ENCODE measurements at regions not wholly inside any gene's neighbourhood (a gene's known extent, or its start where the extent isn't known, plus 50 kb on each side); places are given as distances from the start of the nearest gene placed in this dataset.
"Not testable (repeated sequence)": the region's sequence is repeated elsewhere in the genome, so short reads cannot be mapped to it uniquely, and the experiment has no call there.

GRCh38 chr10:78454123-78454645, 420.5 kb downstream of the RPS24 start:
- intact Hi-C loops (cut with DNase I): no loop called here
- DNase-seq: peak in 2 of 10 donors; percentile 46 to 67

DNA sequence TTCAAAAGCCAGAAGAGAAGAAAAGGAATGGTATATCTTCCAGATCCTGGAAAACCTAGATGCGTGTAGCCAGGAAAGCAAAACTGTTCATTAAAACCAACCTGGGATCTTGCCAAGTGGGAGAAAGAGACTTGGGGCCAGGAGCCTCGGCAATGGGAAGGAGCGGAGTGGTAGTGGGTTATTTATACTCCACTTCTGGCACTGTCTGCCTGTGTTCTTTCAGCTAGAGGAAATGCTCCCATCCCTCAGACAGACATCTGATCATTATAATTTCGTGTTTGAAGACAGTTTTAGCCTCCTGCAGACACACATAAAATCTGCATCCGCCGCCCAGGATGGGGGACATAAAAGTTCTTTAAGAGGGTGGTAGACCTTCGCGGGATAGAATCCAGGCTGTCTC, 421.6 kb downstream of the RPS24 start:
- peak in 2 of 10 donors; percentile 31 to 67 for DNase-seq
- intact Hi-C loops (cut with DNase I): no loop called here

DNA sequence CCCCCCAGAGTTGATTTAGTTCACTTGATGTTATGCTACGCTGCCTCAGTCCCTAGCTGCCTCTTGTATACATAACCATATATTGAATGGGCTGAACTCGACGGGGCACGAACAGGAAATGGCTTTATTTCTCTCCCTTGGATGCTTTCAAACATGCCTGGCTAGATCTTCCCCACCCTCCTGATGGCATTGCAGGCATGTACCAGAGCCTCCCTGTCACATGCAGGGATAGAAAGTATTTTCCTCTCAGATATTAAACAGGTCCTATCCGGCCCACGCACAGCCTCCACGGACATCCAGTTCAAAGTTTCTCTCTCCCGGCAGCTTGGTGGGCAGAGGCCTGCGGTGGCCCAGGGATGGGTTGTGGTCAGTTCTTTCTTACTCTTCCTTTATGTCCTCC, 422.1 kb downstream of the RPS24 start:
- DNase-seq: peak in 2 of 10 donors; percentile 30 to 39
- intact Hi-C loops (cut with DNase I): no loop called here

DNA sequence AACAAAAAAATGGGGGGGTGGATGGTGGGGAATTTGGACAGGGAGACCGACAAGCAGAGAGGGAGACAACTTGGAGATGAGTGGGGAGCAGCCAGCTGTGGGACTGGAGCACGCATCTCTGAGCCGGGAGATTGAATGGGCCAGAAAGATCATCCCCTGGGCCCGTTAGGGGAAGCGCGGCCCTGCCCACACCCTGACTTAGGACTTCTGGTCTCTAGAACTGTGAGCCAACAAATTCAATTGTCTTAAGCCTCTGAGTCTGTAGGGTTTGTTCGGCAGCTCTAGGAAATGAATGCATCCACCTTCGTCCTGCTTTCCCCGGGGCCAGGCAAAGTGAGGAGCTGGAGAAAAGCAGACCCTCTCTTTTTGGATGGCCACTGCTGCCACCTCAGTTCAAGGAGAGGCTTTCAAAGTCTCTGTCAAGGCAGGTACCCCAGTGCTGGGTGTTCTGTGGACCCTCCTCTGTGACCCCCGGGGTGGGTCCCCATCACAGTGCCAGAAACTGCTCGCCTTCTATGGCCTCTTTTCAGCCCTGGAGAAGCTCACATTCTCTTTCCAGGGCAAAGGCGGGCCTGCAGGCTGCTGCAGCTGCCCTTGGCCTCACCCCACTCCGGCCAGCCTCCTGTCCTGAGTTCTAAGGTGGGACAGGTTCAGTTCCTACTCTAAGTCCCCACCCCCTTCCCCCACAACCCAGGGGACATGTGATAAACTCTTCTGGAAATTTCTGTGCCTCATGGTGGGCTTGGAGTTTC, 423.2 kb downstream of the RPS24 start:
- intact Hi-C loops (cut with DNase I): no loop called here
- peak in 2 of 10 donors; percentile 41 to 63 for DNase-seq

DNA sequence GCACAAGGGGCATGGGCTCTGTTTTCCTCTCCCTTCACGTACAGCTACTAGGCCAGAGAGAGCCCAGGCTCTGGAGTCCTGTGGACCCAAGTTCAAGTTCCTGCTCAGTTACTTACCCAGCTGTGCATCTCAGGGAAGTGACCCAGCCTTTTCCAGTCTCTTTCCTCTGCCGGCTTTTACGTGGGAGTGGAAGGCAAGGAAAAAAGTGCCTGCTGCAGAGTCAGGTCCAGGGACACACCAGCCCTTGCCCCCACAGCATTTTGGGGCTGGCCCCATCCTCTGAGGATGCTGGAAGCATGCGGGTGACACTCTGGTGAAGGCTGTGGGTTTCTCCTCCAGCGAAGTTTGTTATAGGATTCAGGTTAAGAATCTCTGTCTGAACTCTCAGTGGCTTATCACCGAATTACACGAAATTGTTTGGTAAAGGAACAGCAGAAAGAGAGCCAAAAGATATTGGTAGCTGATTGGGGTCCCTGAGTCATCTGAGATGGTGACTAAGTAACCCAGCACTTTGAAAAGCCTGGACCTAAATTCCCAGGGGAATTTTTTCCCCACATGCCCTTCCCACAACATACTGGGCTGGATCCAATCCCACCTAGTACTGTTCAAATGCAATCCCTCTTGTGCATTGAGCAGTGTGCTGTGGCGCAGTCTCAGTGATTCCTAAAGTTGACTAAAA, 424.3 kb downstream of the RPS24 start:
- intact Hi-C loops (cut with DNase I): no loop called here
- DNase-seq: peak in 2 of 10 donors; percentile 31 to 67

GRCh38 chr10:78458983-78459638, 425.4 kb downstream of the RPS24 start:
- intact Hi-C loops (cut with DNase I): no loop called here
- DNase-seq: no peak

- intact Hi-C loops (cut with DNase I): no loop called here
- peak in 1 of 10 donors; percentile 55 for DNase-seq
These were observed 426.0 kb downstream of the RPS24 start for GRCh38 chr10:78459639-78460037.

- intact Hi-C loops (cut with DNase I): no loop called here
- peak in 1 of 10 donors; percentile 6 for DNase-seq
These were observed 426.5 kb downstream of the RPS24 start for GRCh38 chr10:78460204-78460603.

GRCh38 chr10:78461333-78461732, 427.7 kb downstream of the RPS24 start:
- intact Hi-C loops (cut with DNase I): no loop called here
- DNase-seq: peak in 2 of 10 donors; percentile 26 to 67

- intact Hi-C loops (cut with DNase I): no loop called here
- peak in 1 of 10 donors; percentile 55 for DNase-seq
These were observed 428.5 kb downstream of the RPS24 start for GRCh38 chr10:78462176-78462575.

DNA sequence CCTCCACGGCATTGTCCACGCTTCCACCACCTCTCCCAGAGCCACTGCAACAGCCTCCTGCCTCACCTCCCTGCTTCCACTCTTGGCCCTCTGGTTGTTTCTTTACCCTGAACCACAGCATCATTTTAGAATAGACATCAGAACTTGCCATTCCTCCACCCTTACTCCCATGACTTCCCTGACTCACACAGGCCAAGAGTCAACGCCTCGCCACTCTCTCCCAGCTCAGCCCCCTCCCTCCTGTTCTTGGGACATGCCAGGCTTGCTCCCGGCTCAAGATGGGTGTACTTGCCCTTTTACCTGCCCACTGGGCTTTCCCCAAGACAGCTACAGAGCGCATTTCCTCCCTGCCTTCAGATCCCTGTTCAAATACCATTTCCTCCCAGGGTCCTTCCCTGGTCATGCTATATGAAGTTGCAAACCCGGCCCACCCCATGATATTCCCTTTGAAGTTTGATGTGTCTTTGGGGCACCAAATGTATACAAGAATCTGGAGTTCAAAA, 429.1 kb downstream of the RPS24 start:
- DNase-seq: peak in 1 of 10 donors; percentile 62
- intact Hi-C loops (cut with DNase I): no loop called here

DNA sequence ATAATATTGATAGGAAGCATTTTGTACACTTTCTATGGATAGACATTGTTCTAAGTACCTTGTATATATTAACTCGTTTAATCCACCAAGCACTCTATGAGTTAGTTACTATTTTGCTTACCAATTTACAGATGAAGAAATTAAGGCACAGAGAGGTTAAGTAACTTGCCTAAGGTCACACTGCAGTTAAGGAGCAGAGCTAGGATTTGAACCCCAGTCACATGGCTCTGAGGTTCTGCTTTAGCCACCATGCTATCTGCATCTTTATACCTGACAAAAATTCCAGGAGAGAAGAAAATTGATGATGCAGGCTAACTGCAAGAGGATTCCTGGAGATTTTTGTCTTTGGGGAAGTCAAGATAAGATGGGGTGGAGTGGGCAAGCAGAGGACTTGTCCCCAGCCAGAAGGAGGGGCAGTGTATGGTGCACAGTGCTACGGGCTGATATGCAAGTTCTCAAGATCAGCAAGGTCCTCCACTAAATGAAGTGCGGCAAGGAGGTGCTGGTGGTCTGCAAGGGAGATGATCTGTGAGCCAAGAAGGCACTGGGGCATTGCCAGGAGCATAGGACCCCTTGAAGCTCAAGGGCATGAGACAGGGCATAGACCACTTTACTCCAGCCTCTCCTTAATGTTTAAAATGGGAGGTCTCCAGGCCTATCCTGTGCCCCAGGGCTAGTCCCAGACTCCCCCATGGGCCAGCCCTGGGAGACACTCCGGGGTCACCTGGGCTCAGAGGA, 430.6 kb downstream of the RPS24 start:
- intact Hi-C loops (cut with DNase I): no loop called here
- no peak for DNase-seq

DNA sequence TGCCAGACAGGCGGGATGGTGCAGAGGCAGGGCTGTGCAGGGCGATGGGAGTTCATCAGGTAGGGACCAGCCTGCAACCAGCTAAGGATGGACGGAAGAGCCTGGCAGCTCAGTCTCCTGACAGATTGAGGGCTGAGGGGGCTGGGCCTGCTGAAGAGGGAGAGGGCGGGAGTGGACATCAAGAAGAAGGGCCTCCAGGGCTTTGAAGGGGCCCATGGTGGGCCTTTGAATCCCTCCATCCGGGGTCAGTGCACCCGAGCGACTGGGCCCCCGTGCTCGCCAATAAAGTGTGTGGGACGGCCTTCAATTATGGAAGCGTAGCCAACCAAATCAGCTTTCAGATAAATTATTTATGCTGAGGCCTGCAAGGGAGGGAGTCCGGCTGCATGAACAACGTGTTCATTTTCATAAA, 431.2 kb downstream of the RPS24 start:
- DNase-seq: peak in 1 of 10 donors; percentile 53
- intact Hi-C loops (cut with DNase I): no loop called here

GRCh38 chr10:78465431-78465830, 431.8 kb downstream of the RPS24 start:
- peak in 1 of 10 donors; percentile 30 for DNase-seq
- intact Hi-C loops (cut with DNase I): no loop called here

DNA sequence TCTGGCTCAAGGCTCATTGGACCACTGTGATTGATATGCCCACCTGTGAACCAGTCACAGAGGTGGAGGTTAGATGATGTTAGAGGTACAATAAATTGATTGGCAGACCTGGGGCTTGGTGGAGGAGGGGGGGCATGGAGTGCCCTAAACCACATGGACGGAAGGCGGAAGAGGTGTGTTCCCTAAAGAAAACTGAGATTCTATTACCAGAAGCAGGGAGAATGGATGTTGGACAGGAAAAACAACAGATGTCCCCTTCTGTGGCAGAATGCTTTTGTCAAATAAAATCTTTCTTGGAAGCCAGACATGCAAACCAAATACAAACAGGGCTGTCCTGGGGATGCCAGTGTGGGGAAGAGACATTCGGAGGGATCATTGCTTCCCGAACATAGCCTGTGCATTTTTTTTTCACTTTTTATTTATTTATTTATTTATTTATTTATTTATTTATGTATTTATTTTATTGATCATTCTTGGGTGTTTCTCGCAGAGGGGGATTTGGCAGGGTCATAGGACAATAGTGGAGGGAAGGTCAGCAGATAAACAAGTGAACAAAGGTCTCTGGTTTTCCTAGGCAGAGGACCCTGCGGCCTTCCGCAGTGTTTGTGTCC, 433.9 kb downstream of the RPS24 start:
- intact Hi-C loops (cut with DNase I): no loop called here
- DNase-seq: peak in 1 of 10 donors; percentile 54

DNA sequence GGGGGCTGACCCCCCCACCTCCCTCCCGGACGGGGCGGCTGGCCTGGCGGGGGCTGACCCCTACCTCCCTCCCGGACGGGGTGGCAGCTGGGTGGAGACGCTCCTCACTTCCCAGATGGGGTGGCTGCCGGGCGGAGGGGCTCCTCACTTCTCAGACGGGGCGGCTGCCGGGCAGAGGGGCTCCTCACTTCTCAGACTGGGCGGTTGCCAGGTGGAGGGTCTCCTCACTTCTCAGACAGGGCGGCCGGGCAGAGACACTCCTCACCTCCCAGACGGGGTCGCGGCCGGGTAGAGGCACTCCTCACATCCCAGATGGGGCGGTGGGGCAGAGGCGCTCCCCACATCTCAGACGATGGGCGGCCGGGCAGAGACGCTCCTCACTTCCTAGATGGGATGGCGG, 435.1 kb downstream of the RPS24 start:
- DNase-seq: peak in 1 of 10 donors; percentile 62
- intact Hi-C loops (cut with DNase I): not testable (repeated sequence)

DNA sequence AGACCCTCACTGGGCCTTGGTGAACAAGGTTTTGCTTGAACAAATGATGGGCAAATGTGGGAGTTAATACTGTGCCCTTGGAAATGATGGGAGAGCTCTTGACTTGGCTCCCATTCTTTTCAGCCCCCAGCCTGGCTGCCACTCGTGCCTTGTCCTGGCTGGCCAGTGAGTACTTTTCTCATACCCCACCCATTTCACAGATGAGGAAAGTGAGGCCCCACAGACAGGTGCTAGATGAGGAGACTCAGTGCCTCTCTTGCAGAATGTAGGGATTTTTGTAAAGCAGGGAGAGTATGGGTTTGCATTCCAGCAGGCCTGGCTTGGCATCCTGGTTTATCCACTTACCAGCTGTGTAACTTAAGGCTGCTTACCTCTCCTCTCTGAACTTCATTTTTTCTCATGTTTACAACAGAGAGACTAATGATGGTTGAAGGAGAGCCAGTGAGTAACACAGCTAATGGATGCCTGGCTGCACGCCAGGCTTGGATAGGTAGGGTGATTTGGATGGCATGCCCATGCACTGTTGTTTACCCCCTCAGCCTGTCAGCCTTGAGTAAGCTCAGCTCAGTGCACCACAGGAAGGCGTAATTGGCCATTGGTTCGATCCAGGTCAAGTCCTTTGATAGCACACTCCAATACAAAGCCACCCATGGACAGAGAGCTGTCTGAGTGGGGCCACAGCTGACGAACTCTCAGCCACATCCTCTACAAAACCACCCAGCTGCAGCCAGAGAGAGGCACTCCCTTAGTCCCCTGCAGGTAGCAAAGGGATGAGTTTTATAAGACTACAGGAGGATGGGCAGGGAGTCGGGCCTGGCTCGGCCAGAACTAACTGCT, 436.8 kb downstream of the RPS24 start:
- DNase-seq: peak in 1 of 10 donors; percentile 39
- intact Hi-C loops (cut with DNase I): no loop called here

GRCh38 chr10:78471326-78471722, 437.7 kb downstream of the RPS24 start:
- intact Hi-C loops (cut with DNase I): no loop called here

More at GRCh38 chr10:78471326-78471722, 437.7 kb downstream of the RPS24 start:
- DNase-seq: peak in 1 of 10 donors; percentile 63
